Dermis blood vessel endothelial cell (primary cell): ENCODE measurements at regions not wholly inside any gene's neighbourhood (a gene's known extent, or its start where the extent isn't known, plus 50 kb on each side); places are given as distances from the start of the nearest gene placed in this dataset.

ENCODE experiments used
- DNase-seq: peaks from one replicate; pipeline ENCODE4 v3.0.0; 2010

DNA sequence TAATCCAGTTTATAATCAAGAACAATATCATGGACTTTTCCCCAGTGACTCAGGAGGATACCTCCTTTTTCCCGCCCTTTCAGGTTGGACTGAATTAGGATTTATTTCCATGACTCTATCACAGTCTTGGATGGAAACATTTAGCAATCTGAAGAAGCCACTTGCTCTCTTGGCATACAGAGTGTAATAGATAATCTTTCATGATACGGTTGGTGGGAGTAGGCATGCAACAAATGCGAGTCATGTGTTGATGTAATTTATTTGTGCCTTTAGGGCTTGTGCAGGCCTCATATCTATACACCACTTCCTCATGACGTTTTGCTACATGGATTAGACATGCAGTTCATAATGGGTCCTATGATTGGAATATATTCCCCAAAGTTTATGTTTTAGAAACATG is 54.2 kb upstream of the MCTP2 start:
- DNase-seq, result no peak

DNA sequence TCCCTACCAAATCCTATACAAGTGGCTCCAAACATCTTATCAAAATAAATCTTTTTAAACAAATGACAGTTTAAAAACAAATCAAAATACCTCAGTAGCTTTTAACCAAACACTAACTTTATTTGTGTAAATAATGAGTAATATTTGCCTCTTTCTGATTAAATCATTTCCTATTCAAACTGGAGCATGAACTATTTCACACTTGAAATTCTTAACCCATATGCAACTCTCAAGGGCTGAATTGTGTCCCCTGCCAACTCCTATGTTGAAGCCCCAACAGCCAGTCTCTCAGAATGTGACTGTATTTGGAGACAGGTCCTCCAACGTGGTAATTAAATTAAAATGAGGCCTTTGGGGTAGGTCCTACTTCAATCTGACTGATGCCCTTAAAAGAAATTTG is 55.9 kb upstream of the MCTP2 start:
- DNase-seq, result no peak

DNA sequence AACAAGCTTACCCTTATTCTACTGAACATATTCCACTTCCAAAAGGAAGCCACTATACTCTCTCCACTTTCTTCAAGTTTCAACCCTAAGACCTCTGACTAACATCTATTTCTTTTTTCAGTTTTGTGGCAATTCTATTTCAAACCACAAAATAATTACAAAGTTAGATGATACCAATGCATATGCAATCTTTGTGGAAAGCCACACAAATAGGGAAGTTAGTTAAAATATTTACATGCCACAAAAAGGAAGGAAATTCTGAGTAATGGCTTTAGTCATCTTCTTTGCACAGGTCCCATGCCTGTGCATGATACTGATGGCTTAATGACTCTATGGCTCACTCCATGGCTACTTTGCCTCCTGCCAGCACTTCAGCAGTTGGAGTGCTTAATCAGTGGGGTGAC is 57.0 kb upstream of the MCTP2 start:
- DNase-seq, result no peak

DNA sequence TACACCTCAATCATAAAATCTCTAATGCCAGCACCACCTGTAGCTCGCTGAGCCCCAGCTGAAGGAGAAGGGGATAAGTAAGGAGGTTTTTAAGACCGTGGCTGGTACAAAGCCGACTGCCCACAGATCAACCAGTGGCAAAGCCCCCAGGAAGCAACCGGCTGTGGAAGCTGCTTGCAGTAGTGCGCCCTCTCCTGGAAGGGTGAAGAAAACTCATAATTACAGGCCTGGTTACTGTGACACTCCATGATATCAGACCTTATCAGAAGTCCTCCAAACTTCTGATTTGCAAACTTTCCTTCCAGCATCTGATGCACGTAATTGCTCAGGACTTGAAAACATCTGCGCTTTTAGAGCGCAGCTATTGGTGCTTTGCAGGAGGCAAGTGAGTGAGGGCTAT is 63.1 kb upstream of the MCTP2 start:
- DNase-seq, result no peak

DNA sequence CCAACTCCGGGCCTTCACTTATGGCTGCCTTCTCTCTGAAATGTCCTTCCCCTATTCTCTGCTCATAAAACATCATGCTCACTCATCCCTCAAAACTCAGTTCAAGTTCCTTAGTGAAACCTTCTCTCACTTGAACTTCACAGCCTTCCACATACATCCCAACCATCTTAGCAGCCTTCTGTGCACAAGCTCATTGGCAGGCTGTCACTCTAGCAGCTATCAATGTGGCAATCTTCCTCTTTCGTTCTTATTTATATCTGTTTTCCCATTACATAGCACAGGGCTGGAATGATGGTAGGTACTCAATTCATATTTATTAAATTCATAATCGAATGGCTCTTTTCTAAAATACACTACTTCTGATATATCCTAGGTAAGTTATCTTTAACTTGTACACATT is 66.4 kb upstream of the MCTP2 start:
- DNase-seq, result no peak

DNA sequence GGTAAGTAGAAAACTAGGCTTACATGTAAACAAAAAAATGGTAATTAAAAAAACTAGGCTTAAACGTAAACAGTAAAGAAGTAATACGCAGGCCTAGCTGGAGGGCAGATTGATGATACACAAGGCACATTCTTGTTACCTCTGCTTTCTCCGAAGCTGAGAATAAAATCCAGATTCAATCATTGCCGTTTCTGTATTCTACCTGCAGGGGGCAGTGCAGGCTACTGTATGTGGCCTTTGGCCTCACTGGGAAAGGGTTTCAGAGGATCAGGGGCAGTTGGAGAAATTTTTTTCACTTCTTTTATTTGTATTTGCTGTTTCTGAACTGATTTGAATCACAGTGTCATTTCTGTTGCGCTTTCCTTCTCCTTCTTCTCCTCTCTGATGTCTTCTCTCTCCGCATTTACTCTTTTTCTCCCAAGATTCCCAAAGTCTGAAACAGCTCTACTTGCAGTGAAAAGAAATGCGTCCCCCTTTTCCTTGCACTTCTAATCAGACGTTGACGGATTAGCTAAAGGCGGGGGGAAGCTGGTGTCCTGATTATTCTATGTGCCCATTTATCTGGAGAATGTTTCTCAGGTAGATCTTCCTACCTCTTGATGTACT is 67.1 kb upstream of the MCTP2 start:
- DNase-seq, result peak; percentile 1

DNA sequence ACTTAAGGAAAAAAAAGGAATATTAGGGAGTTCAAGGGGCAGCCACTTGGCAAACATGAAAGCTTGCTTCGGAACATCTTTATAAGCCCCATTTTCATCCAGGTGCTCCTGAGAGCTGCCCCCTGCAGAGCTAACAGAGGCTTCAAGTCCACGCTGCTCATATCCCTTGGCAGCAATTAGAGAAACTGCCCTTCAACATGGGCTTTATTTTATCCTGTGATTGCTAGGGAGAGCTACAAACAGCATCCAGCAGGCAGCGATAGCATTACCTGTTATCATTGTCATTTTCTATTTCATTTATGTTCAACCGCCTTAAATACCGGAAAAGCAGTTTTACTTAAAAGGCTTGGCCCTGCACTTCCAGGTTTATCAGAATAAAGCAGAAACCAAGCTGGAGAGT is 68.4 kb upstream of the MCTP2 start:
- DNase-seq, result no peak

DNA sequence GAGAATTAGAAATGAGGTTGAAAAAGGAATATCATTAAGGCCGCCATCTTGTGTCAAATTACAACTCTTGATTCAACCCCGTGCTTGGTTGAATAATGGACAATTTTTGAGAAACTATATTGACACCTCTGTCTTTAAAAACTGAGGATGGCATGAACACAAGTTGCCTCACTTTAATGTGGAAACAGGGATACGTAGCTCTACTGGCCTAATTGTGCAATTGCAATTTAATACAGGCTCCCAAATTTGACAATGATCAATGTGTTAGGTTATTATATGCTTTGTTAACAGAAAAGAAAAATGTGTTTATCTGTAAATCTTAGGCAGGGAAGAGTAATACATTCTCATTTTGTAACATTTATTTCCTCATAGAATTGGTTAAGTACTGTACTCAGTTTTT is 77.1 kb upstream of the MCTP2 start:
- DNase-seq, result no peak

DNA sequence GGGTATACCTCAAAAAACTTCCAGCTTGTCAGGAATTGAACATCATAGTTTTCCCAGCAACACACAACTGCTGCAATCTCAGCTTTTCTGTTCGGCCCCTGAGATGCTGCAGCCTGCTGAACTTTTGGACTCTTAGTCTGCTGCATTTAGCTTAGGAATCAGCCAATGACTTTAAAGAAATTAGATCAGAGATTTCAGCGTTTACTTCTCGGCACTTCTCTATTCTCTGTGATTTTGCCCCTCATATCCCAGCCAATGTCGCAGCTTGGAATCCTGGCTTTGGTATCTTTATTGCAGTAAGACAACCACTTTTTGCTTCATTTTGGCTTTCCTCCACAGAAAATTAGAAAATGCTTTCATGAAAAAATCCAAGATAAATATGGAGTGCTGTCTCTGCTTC is 86.3 kb upstream of the MCTP2 start:
- no peak for DNase-seq

DNA sequence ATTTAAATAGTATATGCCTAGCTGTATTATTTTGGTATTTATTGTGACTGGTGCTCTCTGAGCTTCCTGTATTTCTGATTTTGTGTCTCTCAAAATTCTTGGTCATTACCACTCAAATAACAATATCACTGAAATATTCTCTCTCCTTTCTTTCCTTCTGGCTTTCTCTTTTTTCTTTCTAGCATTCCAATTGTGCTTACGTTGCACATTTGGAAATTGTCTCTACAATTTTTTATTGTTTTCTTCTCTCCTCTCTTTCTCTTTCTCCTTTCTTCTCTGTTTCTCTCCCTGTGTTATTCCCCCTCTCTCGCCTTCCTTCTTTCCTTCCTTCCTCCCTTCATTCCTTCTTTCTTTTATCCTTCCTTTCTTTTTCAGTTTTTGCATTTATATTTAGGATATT is 89.6 kb upstream of the MCTP2 start:
- DNase-seq, result no peak

DNA sequence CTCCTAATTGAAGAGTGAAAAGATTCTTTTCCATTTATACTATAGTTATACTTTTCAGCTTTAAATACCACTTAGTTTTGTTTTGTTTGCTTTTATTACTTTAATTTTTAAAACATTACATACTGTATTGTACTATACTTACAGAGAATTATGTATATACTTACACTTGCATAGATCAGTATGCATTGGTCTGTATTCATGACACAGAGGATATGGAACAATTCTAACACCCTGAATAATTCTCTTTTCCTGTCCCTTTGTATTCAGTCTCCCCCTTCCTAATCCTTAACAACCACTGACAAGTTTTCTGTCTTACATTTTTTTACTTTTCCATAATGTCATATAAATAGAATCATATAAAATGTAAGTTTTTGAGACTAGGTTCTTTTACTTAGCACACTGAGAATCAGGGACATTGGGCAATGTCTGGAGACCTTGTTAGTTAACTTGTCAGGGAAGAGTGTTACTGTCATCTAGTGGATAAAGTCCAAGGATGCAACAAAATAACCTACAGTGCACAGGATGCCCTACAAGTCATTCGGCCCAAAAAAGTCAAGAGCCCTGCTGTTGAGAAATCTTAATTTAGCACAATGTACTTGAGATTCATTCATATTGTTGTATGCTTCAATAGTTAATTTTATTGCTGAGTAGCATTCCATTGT is 95.7 kb upstream of the MCTP2 start:
- DNase-seq, result no peak

DNA sequence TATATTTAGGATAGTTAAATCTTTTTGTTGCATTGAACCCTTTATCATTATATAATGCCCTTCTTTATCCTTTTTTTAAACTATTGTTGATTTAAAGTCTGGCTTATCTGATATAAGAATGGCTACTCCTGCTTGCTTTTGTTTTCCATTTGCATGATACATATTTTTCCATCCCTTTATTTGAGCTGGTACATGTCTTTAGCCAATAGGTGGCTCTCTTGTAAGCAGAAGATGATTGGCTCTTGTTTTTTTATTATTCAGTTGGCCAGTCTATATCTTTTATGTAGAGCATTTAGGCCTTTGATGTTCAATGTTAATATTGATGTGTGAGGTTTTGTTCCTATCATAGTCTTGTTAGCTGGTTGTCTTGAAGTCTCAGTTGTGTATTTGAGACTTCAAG is 99.5 kb upstream of the MCTP2 start:
- no peak for DNase-seq

DNA sequence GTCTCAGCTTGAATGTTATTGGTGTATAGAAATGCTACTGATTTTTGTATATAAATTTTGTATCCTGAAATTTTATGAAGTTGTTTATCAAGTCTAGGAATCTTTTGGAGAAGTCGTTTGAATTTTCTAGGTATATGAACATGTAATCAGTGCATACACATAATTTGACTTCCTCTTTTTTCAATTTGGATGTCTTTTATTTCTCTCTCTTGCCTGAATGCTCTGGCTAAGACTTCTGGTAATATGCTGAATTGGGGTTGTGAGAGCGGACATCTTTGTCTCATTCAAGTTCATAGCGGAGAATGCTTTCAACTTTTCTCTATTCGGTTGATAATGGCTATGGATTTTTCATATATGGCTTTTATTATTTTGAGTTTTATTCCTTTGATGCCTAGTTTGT is 100.9 kb upstream of the MCTP2 start:
- no peak for DNase-seq

DNA sequence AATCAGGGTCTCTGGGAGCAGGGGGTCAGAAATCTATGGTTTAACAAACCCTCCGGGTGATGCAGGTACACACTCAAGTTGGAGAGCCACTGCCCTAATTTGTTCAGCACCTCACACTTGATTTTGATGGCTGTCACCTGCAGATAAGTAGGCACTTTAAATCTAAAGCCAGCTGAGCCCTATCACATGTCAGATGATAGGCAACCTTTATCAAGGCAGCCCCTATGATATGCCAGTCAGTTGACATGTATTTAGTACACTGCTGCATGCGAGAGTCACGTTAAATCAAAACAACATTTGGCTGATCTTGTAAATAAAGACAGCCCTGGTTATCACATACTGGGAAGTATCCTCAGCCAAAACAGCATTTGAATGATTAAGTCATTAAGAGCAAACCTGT is 104.4 kb upstream of the MCTP2 start:
- no peak for DNase-seq

DNA sequence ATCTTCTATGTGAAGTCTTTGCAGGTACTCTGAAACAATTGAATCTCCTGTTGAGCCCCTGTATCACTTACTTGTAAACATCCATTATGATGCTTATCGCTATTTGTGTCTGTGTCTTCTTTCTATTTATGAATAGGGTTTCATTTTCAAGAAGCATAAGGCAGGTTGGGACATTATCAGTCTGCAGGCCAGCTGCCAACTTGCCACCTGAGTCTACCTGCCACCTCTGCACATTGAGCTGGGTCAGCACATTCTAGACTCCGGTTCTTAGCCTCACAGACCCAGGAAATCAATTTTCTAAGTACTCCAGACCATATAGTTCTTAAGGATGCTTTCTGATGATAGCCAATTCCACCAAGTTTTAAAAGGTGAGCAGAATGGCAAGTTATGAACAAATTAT is 105.7 kb upstream of the MCTP2 start:
- no peak for DNase-seq

DNA sequence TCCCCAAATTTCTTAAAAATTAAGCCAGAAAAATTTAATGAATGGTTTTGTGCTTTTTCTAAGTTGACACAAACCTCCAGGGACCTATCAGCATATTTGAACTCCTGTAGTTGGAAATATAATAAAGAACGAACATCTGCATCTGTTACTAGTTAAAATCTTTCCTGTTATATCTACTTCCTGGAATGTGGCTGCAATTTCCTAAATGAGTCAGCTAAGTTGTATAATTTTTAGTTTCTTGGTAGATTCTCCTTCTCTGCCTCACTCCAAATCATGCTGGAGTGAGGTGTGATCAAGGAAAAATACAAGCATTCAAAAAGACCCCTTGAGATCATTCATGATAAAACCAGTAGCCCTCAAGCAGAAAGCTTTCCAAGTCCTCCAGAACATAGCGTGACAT is 106.2 kb upstream of the MCTP2 start:
- no peak for DNase-seq

DNA sequence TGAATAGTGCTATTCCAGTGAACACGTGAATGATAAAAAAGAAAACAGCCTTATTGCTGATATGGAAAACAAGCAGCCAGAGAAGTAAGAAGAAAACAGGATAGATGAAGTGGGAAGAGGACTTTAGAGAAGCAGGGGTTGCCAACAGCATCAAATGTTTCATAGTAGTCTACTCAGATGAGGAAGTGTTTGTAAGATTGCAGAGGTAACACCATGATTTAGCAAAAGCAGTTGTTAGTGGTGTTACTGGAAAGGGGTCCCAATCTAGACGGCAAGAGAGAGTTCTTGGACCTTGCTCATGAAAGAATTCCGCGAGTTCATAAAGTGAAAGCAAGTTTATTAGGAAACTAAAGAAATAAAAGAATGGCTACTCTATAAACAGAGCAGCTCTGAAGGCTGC is 108.8 kb upstream of the MCTP2 start:
- DNase-seq, result no peak

DNA sequence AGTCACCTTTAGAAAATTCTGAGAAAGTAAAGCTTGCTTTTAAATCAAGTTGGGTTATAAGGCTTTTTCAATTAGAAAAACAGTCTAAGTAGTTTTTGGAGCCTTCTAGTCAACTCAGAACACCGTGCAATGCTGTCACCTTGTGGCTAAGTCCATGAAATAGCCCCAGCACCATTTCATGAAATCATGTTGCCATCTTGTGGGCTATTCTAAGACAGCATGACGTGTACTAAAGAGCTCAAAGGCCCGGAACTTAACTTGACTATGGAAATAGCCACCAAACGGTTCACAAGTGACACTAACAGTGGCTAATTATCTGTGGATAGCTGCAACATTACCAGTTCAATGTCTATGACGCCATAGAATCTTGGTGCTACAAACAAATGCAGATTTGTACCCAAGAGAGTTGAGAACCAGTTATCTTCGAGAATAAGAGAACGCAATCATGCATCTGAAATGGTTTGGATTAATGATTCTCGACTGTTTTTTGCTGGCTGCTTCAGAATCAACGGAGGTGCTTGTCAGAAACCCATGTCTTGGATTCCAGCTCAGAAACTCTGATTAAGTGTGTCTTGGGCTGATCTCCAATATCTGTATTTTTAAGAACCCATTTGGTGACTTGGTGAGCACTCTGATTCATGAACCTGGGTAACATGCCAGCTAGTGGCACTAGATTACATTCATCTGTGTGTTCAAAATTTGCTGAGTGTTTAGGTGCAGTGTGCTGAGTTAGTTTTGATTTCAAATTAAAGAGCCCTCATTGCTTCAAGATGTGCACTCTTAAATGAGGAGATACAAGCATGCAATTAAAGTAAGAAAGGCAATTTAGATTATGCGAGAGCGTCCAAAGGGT is 111.2 kb upstream of the MCTP2 start:
- peak; percentile 50 for DNase-seq

DNA sequence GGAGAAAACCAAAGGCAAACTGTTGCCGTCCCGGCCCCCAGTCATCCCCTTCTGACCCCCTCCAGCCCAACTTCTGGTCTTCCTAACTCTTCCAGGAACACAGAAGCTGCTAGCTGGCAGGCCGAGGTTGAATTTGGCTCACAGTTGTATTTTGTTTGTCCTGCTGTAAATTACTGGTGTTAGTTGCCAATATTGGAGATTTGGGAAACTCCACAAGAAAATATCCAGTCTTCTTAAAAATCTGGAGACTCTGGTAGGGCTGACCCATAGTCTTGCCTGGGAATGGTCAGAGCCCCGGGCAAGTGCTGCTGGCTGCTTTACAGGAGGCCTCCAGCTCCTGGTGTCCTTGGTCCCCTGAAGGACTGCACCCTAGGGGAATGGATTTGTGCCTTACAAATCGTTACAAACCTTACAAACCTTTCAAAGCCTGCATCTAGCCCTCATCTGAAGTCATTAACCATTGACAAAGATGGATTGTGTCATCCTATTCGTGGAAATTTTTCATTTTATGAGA is 112.0 kb upstream of the MCTP2 start:
- DNase-seq, result no peak

DNA sequence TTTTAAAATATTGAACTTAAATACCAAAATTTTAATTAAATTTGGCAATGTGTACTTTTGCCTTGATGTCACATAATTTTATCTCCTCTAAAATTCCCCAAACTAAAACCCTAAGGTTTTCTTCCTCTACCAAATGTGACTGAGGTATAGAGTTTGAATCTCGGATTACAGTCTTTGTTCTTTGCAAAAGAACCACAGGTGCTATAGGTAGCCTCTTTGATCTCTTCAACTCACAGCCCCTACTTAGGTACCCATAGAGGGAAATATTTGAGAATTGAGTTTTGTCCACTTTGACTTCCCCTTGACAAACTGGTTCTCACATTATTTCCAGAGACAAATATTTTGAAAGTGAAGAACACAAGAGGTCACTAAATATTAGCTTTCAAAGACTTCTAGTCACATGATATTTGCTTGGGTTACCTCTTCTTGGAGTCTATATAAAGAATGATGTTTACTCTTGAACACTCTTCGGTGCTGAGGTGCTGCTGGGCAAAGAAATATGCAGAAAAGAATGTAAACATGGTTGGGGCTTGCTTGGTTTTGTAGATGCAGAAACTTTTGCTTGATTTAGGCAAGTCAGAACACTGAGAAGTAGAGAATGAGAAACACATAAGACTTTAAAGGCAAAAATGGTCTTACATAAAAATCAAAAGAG is 120.8 kb upstream of the MCTP2 start:
- no peak for DNase-seq

DNA sequence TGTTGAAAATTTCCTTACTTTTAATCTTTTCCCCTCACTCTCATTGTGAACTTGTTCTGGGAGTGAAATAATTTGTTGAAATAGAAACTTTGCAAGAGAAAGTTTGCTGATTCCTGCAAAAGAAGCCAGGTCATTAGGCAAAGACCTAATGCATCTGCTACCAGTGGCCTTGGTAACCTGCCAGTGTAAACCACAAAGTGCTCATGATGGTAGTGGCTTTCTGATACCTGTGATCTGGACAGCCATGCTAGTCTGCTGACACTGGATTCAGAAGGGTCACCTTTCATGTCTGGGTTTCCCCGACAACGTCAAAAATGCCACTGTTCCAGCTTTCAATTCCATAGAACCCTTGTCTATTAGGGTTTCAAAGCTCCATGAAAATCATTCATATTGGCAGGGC is 123.7 kb upstream of the MCTP2 start:
- DNase-seq, result no peak

DNA sequence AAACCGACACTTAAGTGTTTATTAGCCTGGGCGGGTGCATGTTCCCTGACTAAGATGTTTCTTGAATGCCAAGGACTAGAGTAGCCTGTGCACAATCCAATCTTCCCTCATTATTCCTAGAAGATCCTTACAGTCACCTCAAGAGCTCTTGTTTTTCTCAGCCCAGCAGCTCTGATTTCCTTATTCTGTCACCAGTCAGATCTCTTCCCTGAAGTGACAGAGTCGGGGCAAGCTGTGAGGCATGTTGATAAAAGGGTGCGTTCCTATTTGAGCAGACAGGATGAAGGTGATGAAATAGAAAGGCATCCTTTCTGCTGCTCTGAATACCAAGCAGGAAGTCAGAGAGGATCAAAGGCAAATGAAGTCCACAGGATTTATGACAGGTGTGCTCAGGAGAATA is 125.6 kb upstream of the MCTP2 start:
- no peak for DNase-seq

DNA sequence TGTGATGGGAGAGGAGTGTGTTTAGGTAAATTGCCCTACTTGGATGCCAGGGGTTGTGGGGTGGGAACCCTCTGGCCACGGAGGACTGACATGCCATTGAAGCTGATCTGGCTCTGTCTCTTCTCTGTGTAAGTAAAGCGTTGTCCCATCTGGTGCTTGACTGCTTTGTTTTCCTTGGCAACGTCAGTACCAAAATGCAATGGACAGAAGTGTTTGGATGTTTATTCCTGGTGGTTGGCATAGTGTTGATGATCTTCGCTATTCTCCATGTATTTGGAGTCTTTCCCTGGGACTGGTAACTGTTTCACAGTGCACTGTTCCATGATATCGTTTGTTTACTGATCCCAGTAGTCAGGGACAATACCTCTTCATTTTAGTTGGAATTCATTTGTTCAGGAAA is 130.5 kb upstream of the MCTP2 start:
- DNase-seq, result no peak

DNA sequence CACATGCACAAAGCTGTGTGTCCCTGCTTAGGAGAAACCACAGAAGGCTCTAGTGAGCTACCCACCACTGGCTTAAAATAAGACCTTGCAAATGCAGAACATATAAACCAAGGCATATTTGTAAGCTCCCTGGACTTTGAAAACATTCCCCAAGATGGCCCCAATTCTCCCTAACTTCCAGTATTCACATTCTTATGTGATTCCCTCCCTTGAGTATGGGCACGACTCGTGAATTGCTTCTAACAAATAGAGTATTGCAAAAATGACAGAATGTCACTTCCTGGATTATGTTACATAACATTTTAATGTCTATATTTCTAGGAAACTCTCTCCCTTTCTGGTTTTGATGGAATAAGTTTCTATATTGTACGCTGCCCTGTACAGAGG is 131.8 kb upstream of the MCTP2 start:
- DNase-seq, result no peak
